GM21528 (cell line): ENCODE measurements at regions not wholly inside any gene's neighbourhood (a gene's known extent, or its start where the extent isn't known, plus 50 kb on each side); places are given as distances from the start of the nearest gene placed in this dataset.
"Not testable (repeated sequence)": the region's sequence is repeated elsewhere in the genome, so short reads cannot be mapped to it uniquely, and the experiment has no call there.

Source experiments
- ATAC-seq: cut with Tn5 transposase; IDR thresholded peaks from one replicate; pipeline ENCODE4 v1.9.1; 2021; ENCODE audit warnings: mild to moderate bottlenecking, moderate library complexity; ENCODE audit not compliant: unreplicated experiment, low FRiP score

DNA sequence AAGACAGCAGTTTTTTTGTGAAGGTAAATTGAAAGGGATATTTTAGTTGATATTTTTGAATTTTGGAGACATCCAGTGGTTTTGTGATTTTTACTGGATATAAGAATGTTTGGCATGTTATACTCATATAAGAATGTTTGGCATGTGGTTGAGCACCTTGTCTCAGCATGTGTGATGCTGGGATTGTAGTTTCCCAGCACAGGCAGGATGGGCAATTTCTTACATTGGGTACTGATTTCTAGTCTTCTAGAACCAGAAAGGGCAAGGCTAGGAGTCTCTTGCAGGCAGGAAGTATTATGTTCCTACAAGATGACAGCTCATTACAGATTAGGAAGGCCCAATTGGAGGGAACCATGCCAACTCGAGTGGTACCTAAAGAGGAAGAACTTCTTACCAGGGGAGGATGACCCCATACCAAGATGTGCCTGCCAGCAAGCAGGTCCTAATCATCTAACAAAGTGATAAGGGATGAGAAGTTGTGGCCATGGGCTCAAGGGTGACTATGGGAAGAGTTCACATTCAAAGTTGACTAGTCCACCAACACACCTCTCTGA is 377.8 kb downstream of the UTRN start:
- no peak for ATAC-seq

DNA sequence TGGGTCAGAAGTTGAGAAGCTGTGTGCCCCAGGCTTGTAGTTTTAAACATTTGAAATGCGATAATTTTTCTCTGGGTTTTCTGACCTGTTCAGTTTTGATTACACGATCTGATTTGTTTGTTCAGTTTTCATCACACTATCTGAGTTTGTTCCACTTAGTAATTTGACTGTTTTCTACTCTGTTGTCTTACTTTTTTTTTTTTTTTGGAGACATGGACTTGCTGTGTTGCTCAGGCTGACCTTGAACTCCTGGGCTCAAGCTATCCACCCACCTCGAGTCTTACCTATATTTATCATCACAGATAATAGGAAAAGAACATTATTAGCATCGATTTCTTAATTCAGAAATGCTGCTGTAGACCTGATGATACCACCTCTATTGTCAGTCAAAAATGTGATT is 379.1 kb downstream of the UTRN start:
- ATAC-seq: no peak

DNA sequence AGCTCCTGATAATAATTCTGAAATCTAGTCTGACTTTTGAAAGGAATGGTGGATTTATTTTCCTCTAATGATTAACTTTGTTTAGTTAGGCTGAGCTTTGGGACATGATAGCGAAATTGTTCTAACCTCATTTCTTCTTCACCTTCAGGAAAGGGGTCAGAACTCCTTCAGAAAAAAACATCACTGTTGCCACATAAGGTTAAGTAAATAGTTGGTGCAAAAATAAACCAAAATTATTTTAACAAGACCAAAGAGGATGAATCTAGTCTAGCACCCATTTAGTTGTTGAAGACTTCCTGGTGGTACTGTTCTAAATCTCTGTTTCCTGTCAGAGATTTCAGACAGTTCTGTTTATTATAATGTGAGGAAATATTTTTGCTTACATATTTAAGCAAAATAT is 379.8 kb downstream of the UTRN start:
- no peak for ATAC-seq

DNA sequence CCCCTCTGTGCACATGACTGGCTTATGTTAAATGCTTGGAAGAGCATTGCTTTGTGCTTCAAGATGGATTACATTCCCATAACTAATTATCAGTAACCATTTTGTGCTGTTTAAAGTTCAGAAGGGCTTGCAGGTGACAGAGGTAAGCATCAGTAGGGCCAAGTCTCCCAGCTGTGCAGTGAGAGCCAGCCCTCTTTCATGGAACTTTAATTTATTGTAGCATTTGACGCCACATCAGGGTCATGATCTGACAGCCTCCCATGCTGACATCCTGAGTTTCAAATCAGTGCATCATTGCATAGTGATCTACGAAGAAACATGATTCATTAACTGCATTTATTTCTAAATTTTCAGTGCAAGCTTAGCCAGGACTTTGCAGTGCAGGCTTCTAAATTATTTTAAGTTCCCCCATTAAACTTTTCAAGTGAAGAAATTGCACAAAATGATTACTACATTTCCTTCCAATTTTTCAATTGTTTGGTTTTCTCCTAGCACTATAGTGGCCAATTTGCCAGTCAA is 380.9 kb downstream of the UTRN start:
- ATAC-seq: no peak

DNA sequence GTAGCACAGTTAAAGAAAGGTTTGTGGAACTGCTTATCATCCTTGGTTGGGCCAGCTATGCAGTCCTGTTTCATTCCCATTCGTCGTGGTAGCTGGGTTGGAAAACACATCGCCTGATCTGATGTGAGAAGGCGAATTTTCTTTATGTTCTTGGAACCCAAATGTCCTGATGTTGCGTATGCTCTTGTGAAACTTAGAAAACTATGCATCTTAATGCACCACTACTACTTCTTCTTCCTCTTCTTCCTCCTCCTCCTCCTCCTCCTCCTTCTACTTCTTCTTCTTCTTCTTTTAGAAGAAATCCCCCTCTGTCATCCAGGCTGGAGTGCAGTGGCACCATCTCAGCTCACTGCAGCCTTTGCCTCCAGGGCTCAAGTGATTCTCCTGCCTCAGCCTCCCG is 381.6 kb downstream of the UTRN start:
- ATAC-seq: no peak

DNA sequence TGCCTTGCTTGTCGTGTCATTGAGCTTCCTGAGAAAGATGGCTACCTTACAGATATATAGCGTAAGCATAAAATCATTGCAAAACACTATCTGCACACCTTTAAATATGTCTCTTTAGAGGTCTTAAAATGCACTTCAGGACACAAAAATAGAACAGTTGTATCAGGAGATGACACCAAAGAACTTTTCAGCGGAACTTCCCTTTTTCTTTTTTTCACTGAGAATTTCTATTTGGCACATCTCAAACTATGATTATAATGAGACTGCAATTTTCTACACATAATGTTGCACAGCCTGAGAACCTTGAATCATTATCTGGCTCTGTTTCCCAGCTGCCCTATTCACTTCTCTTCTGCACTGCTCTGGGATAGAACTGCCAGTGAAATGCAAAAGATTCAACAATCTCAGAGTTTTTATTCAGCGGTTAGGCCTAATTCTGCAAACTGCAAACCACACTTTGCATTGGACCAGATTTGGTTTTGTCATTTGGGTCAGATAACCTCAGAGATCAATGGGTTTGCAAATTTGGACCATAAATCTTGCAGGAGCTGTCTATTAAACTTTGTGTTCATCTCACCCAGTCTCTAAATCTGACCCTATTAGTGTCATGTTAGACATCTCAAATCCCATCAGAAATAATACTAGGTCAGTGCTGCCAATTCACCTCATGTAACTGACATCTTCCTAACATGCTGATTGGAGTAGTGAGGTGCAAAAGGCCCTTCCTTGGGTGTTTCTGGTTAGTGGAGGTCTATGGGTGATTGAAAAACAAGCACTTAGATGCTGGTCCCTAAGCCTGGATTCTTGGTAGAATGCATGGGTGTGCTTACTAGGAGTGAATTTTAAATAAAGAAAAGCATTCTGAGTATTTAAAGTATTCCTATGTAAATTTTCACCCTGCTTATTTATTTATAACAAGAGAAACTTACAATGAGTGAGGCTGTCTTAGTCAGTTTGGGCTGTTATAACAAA is 382.7 kb downstream of the UTRN start:
- no peak for ATAC-seq

DNA sequence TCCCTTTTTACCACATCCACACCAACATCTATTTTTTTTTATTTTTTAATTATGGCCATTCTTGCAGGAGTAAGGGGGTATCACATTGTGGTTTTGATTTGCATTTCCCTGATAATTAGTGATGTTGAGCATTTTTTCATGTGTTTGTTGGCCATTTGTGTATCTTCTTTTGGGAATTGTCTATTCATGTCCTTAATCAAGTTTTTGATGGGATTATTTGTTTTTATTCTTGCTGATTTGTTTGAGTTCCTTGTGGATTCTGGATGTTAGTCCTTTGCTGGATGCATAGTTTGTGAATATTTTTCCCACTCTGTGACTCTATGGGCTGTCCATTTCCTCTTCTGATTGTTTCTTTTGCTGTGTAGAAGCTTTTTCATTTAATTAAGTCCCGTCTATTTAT is 385.1 kb downstream of the UTRN start:
- ATAC-seq: not testable (repeated sequence)

DNA sequence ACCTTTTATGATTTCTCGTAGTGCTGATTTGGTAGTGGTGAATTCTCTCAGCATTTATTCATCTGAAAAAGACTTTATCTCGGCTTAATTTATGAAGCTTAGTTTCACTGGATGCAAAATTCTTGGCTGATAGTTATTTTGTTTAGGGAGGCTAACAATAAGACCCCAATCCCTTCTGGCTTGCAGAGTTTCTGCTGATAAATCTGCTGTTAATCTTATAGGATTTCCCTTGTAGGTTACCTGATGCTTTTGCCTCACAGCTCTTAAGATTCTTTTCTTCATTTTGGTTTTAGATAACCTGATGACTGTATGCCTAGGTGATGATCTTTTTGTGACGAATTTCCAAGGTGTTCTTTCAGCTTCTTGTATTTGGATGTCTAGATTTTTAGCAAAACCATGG is 388.7 kb downstream of the UTRN start:
- no peak for ATAC-seq

DNA sequence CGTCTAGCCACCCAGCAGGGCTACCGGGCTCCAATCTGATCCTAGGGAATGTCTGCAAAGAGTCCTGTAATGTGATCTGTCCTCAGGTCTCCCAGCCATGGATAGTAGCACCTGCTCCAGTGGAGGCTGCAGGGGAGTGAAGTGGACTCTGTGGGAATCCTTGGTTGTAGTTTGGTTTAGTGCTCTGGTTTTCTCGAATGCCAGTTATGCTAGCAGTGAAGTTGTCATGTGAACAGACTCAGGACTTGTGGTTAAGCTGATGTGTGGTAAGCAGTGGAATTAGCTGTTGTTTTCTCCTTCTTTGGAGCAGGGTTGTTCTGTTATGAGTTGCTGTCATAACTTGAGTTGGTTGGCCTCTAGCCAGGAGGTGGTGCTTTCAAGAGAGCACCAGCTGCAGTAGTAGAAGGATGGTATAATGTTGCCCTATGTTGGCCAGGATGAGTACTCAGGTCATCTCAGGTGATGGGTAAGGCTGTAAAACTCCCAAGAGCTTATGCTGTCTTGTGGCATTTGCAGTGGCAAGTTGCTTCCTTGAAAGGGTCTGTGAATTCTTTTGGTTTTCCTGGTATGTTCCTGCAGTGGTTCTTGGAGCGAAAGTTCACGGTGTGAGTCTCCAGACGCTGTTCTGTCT is 390.2 kb downstream of the UTRN start:
- ATAC-seq: no peak

DNA sequence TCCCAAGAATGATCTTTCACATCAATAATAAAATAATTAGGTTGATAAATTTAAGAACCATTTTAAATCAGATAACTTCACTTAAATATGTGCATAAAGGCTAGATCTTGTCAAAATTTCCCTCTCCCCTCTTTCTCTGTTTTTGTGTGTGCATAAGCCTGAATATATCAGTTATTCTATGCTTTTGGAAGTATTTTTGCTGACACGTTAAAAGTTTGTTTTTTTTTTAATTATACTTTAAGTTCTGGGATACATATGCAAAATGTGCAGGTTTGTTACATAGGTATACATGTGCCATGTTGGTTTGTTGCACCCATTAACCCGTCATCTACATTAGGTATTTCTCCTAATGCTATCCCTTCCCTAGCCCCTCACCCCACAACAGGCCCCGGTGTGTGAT is 391.2 kb downstream of the UTRN start:
- ATAC-seq: not testable (repeated sequence)

DNA sequence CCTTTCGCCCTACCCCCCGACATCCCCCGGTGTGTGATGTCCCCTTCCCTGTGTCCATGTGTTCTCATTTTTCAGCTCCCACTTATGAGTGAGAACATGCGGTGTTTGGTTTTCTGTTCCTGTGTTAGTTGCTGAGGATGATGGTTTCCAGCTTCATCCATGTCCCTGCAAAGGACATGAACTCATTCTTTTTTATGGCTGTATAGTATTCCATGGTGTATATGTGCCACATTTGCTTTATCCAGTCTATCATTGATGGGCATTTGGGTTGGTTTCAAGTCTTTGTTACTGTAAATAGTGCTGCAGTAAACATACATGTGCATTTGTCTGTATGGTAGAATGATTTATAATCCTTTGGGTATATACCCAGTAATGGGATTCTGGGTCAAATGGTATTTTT is 392.1 kb downstream of the UTRN start:
- not testable (repeated sequence) for ATAC-seq

DNA sequence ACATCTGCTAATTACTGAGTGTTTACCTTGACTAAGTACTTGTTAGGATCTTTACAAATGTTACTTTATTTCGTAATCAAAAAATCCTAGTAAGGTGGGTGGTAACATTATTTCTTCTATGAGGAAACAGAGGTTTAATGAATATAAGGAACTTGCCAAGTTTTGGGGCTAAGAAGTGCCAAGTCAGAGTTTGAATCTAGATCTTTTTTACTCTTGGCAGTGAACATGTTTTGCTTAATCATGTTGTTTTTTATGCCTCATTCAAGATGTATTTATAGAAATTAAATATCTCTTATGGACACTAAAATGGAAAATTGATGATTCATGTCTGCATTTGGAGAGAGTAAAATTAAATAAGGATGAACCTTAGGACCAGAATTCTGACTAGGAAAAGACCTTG is 393.7 kb downstream of the UTRN start:
- no peak for ATAC-seq

DNA sequence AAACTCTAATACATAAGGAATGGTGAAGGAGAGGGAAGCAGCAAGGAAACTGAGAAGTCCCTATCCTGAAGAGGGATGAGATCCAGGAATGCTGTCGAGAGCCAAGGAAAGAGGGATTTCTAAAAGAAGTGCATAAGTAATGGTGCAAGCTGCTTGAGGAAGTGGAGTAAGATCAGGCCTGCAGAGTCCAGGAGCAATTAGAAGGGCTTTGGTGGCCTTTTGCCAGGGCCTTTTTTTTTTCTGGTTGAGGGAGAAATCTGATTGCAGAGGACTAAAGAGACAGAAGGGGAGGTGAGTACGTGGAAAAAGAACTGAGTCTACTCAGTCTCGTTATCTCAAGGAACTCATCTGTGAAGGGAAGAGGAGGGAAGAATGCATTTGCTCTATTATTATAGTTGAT is 396.2 kb downstream of the UTRN start:
- ATAC-seq: no peak

DNA sequence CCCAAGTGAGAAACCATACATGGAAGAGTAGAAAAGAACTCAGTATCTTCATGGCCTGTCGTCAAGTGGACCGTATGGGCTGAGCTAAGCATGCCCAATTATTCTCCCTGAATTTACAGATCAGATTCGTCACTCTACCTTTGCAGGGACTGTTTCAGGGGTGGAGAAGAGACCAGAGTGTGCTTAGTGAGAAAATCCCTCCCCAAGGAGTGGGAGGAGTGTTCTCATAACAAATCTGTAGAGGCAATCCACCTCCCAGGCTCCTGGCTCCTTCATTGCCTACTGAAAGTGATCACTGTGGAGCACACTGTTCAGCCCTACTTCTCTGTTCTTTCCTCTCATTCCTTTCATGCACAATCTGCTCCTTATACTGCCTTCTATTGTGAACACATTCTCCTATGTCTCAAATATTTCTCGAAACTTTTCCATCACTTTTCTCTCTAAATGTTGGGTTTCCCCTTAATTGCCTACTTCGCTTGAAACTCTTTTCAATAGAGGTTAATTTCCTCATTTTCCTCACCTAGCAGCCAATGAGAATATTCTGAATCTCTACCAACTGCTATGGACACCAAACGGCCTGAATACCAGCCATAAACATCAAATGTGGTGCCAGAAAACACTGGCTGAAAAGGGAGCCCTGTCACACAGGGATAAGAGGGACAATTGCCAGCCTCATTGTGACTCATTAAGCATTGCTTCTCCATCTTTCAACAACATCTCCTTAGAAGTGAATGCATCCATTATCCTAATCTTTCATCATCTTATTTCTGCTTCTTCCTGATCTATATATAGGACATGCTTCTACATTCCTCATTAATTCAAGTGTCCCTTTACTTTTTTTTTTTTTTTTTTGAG is 398.3 kb downstream of the UTRN start:
- no peak for ATAC-seq

DNA sequence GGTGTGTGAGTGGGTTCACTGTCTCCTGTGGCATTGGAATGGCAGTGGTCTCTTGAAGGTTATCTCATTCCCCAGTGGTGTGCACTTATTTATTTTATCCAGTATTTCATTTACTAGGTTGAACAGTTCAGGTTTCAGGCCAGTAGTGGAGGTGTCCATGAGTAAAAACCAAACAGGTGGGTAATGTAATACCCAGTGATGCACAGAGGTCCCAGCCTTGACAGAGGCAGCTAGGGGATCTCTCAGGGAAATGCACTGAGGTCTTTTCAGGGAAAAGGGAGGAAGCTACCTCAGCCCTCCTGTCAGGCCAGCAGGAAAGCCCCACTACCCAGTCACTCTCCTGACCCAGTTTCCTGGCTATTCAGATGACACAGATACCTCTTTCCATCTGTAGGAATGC is 403.6 kb downstream of the UTRN start:
- ATAC-seq: no peak

DNA sequence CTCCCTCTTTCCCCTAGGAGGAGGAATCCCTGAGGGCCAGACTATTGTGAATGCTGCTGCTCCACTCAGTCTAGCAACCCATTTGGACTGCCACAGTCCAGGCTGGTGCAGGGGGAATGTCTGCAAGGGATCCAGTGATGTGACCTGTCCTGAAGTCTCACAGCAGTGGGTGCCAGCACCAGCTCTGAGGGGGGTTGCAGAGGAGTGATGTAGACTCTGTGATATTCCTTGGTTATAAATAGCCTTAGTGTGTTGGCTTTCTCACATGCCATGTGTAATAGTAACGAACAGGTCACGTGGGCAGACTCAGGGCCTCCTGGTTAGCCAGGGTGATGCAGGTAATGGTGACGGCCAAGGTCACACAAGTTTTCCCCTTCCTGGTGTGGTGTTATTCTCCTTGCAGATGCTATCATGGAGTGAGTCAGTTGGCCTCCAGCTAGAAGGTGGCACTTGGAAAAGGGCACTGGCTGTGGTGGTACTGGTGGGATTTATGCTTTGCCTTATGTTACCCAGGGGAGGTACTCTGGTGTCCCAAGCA is 404.4 kb downstream of the UTRN start:
- ATAC-seq: no peak

DNA sequence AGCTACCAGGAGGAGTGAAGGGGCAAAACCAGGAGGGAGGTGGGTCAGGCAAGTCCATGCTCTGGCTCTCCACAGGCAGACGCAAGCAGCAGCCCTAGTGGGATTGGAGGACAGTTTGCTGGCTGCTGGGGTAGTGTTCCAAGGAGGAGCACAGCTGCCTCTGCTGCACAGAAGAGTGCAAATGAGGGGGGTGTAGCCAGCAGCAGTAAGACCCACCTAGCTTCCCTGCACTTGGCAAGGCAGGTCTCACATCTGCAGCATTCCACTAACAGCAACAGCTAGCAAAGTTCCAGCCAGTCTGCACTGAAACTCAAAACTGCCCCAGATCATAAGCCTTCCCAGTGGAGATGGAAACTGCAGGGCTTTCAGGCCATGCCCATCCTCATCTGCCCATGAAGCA is 405.0 kb downstream of the UTRN start:
- ATAC-seq: no peak

DNA sequence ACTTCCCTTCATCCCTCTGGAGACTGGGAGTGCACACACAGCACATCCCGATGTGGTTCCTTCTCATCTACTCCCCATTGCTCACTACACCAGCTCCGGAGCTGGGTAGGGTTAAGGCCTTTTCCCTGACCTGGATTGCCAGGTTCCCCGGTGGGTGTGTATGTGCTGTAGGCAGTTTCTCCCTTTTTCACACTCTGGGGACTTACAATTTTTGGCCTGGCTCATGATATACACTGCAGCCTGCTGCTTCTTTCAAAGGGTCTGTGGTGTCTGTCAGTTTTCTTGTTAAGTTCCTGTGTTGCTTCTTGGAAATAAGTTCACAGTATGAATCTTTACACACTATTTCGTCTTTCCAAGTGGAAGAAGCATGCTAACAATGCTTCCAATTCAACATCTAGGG is 405.5 kb downstream of the UTRN start:
- ATAC-seq: no peak

DNA sequence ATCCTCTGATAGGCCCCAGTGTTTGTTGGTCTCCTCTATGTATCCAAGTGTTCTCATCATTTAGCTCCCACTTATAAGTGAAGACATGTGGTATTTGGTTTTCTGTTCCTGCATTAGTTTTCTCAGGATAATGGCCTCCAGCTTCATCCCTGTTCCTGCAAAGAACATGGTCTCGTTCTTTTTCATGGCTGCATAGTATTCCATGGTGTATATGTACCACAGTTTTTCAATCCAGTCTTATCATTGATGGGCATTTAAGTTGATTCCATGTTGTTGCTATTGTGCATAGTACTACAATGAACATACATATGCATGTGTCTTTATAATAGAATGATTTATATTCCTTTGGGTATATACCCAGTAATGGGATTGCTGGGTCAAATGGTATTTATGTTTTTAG is 406.9 kb downstream of the UTRN start:
- not testable (repeated sequence) for ATAC-seq

DNA sequence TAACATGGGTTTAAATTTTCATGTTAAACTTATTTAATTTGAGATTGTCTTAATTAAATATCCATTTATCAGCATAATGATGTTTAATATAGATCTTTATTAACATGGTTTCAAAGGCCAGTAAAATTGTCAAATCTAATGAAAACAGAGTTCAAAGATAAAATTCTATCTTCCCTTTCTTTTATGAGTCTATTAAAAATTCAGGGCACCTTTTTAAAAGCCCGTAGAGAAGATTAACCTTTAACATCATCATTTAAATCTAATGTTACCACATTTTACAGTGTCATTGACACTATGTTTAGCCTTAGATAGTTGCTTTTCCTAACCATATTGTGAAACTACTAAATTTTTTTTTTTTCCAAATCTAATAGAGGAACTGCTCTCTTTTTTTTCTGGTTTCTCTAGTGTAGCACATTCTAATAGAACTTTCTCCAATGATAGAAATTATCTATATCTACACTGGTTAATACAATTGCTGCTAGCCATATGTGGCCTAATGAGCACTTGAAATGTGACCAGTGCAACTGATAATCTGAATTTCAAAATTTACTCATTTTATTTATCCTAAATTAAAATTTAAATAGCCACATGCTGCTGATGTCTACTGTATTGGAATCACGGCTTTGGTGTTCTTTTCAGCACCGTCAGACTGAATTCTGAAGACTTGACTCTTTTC is 410.9 kb downstream of the UTRN start:
- ATAC-seq: no peak
